Upper lobe of left lung (tissue), 4 donors: ENCODE measurements at regions not wholly inside any gene's neighbourhood (a gene's known extent, or its start where the extent isn't known, plus 50 kb on each side); places are given as distances from the start of the nearest gene placed in this dataset.

Source experiments
- POLR2A ChIP-seq, 4 donors: fragments of 450-650 bp; IDR thresholded peaks; one replicate each; pipeline ENCODE4 v1.5.1; 2016 to 2017; ENCODE audit warnings: antibody characterized with exemption in 4 of 4, mild to moderate bottlenecking in 2 of 4
- TF ChIP-seq, protein P1 (sequence below), 6 experiments: fragments of 450-650 bp in 4 of 6; fragments of 200-600 bp in 2 of 6; sonication (generic) in 2 of 6; IDR thresholded peaks; one replicate each; pipeline ENCODE4 v1.5.1; 2016 to 2019; ENCODE audit warnings: antibody characterized with exemption in 6 of 6

DNA sequence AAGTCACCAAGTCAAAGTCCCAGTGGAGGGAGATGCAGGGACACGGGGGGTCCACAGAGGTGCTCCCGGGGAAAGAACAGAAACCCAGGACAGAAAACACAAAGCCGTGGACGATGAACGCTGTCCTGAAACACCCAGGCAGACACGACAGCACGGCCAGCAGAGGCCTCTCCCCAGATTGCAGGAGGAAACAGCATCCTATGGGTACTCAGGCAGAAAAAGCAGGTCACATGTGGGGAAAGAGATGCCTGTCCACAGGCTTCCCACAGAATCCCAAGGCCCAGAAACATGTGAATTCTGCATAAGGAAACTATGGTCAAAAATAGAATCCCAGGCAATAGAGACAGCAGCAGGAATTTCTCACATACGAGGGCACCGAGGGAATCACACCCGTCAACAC is 53.6 kb upstream of the ADGRA1 start:
- TF ChIP-seq, protein P1, sequence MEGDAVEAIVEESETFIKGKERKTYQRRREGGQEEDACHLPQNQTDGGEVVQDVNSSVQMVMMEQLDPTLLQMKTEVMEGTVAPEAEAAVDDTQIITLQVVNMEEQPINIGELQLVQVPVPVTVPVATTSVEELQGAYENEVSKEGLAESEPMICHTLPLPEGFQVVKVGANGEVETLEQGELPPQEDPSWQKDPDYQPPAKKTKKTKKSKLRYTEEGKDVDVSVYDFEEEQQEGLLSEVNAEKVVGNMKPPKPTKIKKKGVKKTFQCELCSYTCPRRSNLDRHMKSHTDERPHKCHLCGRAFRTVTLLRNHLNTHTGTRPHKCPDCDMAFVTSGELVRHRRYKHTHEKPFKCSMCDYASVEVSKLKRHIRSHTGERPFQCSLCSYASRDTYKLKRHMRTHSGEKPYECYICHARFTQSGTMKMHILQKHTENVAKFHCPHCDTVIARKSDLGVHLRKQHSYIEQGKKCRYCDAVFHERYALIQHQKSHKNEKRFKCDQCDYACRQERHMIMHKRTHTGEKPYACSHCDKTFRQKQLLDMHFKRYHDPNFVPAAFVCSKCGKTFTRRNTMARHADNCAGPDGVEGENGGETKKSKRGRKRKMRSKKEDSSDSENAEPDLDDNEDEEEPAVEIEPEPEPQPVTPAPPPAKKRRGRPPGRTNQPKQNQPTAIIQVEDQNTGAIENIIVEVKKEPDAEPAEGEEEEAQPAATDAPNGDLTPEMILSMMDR (IDR thresholded peaks at IDR 0.05) = no peak
- no peak for TF ChIP-seq POLR2A (IDR thresholded peaks at IDR 0.05)
